ENCODE measurements at regions not wholly inside any gene's neighbourhood (a gene's known extent, or its start where the extent isn't known, plus 50 kb on each side); places are given as distances from the start of the nearest gene placed in this dataset.

GRCh38 chr11:70501051-70501901 is 102.9 kb downstream of the CTTN start:
- DNase-seq (ENCODE audit: low spot score): no peak

- DNase-seq (ENCODE audit: low spot score): no peak
Measured at GRCh38 chr11:70501933-70502540, 103.7 kb downstream of the CTTN start.

- no peak for DNase-seq (ENCODE audit: low spot score)
Measured at GRCh38 chr11:70502677-70503467, 104.5 kb downstream of the CTTN start.

GRCh38 chr11:70503468-70504221 is 105.3 kb downstream of the CTTN start:
- no peak for DNase-seq (ENCODE audit: low spot score)

GRCh38 chr11:70504246-70505020 is 106.1 kb downstream of the CTTN start:
- DNase-seq (ENCODE audit: low spot score): no peak

GRCh38 chr11:70505331-70505731 is 107.0 kb downstream of the CTTN start:
- no peak for DNase-seq (ENCODE audit: low spot score)

- no peak for DNase-seq (ENCODE audit: low spot score)
Measured at GRCh38 chr11:70505761-70506657, 107.7 kb downstream of the CTTN start.

- DNase-seq (ENCODE audit: low spot score): no peak
Measured at GRCh38 chr11:70506658-70506970, 108.3 kb downstream of the CTTN start.

GRCh38 chr11:70506986-70507385 is 108.7 kb downstream of the CTTN start:
- no peak for DNase-seq (ENCODE audit: low spot score)

GRCh38 chr11:70507466-70508230 is 109.3 kb downstream of the CTTN start:
- no peak for DNase-seq (ENCODE audit: low spot score)

GRCh38 chr11:70508231-70508480 is 109.8 kb downstream of the CTTN start:
- no peak for DNase-seq (ENCODE audit: low spot score)

- DNase-seq (ENCODE audit: low spot score): no peak
Measured at GRCh38 chr11:70509476-70509875, 111.1 kb downstream of the CTTN start.

- DNase-seq (ENCODE audit: low spot score): no peak
Measured at GRCh38 chr11:70510106-70510505, 111.8 kb downstream of the CTTN start.

GRCh38 chr11:70510571-70510970 is 112.2 kb downstream of the CTTN start:
- no peak for DNase-seq (ENCODE audit: low spot score)

- no peak for DNase-seq (ENCODE audit: low spot score)
Measured at GRCh38 chr11:70511345-70511744, 113.0 kb downstream of the CTTN start.

GRCh38 chr11:70512716-70513115 is 114.4 kb downstream of the CTTN start:
- DNase-seq (ENCODE audit: low spot score): no peak

GRCh38 chr11:70517203-70517602 is 118.9 kb downstream of the CTTN start:
- no peak for DNase-seq (ENCODE audit: low spot score)

- DNase-seq (ENCODE audit: low spot score): no peak
Measured at GRCh38 chr11:70517988-70518907, 119.9 kb downstream of the CTTN start.

GRCh38 chr11:70519117-70519516 is 120.8 kb downstream of the CTTN start:
- no peak for DNase-seq (ENCODE audit: low spot score)

Measured in CD4-positive, alpha-beta T cell treated with Interleukin-6 at 100 ng/mL for 8 hours (primary cell).